Activated naive CD4-positive, alpha-beta T cell treated with Interleukin-2 at 50 U/mL for 16 hours (primary cell): ENCODE measurements at regions not wholly inside any gene's neighbourhood (a gene's known extent, or its start where the extent isn't known, plus 50 kb on each side); places are given as distances from the start of the nearest gene placed in this dataset.

Source experiments
- DNase-seq: peaks from one replicate; pipeline ENCODE4 v3.0.0-alpha.2; 2020

DNA sequence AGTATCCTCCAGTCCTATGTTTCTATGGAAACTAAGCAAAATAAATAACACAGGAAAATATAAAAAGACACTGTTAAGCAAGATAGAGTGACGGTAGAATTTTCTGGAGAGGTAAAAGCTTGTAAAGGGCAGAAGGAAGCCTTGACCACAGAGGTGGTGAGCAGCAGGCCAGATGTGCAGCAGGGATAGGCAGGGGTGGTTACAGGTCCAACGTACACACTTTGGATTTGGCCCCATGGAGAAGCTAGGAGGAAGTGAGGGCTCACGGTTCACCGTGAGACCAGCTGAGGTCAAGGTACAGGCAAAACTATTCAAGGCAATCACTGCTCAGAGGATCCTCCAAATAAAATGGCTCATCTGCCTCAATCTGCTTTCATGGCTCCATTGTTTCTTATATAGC, 242.8 kb downstream of the B3GLCT start:
- DNase-seq: no peak

DNA sequence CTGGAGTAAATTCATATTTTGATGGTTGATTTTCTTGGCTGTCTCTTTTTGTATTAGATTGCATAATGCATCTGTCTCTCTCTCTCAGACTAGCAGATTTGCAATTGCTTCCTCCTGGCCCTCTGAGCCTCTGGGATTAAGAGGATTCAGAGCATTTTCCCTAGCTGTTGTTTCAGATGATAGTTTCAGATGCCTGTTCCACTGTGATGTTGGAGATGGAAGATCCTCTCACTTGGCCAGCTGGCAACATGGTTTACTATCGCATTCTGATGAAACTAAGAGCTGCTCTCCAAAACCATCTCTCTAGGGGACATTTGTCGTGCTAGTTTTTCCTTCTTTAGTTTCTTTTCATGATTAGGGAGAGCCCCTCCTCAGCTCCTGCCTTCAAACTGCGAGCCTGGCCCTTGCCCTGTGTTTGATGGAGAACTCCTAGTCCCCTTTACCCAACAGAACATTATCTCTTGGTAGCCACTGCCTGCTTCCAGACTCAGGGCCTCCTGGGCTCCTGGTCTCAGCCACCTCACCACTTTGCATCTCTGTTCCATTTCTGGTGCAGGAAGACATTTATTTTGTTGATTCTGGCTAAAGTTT, 244.6 kb downstream of the B3GLCT start:
- no peak for DNase-seq

DNA sequence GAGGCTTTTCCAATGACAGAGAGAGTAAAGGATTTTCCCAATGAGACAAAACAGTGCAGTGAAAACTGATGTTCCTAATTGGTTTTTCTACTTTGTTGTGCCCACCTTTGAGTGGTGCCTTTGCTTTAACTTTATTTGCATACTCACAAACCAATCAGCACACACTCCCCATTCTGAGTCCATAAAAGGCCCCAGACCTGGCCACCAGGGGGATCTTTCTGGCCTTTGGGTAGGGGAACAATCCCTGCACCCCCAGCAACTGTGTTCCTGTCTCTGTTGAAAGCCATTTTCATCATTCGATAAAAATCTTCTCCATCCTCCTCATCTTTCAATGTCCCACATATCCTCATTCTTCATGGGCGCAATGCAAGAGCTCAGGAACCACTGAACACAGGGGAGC, 252.8 kb downstream of the B3GLCT start:
- no peak for DNase-seq

DNA sequence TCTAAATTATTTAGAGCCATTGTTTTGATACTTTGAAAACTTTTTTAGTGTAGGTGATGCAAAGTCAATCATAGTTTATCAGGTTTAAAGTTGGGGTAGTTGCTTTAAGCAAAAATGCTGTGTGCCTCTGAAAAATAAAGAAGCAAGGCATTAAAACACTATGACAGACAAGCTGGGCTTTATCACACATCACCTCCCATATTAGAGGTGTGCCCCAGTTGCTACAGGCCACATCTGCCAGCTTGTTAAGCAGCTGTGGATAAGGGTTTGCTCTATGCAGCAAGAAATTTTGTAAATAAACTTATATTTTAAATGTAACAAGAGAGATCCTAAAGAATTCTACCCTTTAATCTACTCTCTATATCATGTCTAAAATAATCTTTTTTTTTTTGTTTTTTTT, 255.8 kb downstream of the B3GLCT start:
- DNase-seq: no peak

DNA sequence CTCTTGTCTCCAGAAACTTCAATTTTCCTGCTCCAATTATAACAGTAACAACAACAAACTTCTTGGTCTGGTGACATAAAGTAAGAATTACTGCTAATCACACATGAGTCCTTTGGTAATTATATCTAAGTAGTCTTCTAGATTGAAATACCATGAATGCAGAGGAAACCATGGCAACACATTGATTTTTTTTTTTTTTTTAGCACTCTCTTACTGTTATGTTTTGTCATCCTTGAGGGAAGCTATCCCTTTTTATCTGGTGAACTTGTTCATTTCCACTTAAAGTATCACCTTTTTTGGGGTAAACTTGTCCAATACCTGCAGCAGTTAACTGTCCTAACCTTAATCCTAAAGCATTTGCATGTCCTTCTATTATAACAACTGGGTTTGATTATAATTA, 256.3 kb downstream of the B3GLCT start:
- no peak for DNase-seq

DNA sequence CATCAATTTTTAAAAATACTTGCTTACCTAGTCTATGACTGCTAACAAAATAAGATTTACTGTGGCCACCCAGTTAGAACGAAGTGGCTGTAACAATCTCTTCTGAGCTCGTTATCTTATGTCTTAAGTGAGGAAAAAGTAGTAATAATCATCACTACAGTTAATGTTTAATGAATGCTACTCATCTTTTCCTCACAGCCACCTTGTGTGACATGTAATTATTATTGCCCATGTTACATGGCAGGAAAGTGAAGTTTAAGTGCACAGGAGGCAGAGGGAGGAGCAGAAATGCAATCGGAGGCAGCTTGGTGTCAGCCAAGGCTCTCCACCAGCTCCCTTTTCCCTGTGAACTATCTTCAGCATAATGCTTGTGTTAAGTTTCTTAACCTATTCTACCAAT, 260.3 kb downstream of the B3GLCT start:
- no peak for DNase-seq

DNA sequence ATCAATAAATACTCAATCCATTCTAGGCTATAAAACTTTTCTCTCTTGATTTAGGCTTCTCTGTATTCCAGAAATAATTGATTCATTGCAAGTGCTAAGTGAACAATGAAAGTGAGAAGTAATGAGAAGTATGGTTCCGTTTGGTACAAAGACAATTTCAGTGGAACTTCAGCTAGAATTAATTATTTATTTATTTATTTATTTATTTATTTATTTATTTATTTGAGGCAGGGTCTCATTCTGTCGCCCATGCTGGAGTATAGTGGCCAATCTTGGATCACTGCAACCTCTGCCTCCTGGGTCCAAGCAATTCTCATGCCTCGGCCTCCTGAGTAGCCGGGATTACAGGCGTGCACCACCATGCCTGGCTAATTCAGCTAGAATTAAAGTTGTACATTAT, 262.1 kb downstream of the B3GLCT start:
- no peak for DNase-seq

DNA sequence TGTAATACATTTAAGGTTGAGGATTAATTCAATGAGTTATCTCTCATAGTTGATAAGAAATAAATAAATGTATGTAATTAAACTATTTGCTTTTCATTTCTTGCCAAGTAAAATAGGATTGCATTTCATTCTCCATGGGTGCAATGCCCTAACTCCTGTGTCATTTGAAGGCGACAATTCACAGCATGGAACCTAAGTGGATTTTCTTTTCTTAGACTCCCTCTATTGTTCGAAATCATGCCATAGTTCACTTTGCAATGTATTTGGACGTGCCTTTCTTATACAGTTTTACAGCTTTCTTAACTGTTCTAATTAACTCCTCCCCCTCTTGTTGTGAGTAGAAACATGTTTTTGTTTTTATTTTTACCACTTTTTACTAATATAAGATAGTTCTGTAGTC, 263.0 kb downstream of the B3GLCT start:
- no peak for DNase-seq

DNA sequence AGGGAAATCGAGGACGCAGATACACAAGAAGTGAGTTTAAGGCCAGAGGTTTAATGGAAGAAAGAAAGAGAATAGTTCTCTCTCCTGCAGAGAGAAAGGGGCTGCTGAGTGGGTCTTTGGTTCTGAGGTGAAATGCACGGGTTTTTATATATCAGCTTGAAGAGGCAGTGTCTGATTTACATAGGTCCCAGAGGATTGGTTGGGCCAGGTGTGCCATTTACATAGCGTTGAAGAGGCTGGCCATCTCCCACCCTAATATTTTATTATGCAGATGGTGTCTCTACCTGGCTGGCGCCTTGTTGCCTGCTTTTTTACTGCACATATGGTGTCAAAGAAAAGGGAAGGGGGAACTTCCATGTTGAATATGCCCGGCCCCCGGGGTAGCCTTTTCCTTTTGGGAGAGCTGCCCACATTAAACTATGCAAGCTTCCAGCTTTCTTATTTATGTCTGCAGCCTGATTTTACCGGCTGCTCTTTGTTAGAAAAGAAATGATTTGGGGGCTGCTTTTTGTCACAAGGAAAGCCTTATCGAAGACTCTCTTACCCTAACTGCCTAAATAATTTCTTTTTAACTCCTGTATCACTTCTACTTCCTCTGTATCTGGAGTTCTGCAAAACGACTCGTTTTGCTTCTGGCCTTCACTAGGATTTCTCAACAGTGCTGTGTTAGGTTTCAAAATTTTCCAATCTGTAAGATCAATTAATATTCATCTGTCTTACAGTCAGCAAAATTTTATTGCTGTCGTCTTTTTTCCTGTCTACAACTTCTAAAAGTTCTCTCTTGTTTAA, 268.5 kb downstream of the B3GLCT start:
- DNase-seq: no peak

DNA sequence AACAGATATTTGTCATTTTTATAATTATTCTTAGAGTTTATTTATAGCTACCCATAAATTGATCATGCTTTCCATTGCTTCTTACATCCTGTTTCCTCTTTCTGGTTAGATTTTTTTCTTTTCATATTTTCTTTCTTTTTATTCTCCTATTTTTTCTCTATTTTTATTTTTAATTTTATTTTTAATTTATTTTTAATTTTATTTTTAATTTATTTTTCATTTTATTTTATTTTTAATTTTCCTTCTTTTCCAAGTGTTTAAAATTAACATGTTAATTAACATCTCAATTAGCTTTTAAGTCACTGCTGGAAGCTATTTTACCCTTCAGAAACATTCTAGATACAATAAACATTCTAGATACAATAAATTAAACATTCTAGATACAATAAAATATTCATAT, 269.6 kb downstream of the B3GLCT start:
- no peak for DNase-seq

DNA sequence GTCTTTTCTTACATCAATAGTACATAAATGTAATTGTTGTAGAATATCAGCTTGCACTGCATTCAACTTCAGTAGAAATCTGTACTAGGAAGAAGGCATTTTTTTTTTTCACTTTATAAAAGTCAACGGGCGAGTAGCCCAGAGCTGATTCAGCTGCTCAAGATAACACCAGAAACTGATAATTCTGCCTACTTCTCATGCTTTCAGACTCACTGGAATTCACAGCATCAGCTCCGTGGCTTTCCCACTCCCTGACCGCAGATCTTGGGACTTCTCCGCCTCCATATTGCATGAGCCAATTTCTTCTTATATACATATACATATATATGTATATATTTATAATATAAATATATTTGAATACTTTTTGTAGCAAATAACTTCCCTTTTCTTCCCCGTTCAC, 263.1 kb upstream of the RXFP2 start:
- DNase-seq: no peak

DNA sequence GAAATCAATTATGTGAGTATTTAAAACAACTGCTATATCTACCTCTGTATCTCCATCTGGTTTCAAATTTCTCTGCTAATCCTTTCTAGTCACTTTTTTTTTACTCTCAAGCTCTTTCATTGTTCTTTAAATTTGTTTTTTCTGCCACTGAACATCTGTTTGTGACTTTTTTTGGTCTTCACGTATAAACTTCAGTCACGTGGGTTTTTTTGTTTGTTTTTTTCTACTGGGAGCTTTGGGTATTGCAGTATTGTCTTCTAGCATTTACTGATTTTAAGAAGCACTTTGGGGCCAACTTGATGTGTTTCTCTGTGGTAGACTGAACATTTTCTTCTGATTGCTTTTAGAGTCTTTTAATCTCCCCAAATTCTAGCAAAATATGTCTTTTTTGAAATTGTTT, 262.6 kb upstream of the RXFP2 start:
- DNase-seq: no peak

DNA sequence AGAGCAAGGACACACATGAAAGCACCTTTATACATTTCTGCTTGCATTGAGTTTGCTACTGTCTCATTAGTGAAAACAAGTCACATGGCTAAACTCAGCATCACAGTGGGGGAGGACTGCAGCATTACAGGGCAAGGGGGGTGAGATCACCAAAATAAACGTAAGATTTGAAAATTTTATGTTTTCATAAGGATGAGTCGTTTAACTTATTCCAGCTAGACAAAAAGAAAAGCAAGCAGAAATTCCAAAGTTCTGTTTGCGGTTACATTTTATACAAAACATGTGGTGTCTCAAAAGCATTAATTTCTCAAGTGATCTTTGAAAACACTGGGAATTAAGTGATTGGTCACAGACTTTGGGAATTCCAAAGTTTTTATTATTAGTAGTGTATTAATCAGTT, 261.4 kb upstream of the RXFP2 start:
- DNase-seq: no peak

DNA sequence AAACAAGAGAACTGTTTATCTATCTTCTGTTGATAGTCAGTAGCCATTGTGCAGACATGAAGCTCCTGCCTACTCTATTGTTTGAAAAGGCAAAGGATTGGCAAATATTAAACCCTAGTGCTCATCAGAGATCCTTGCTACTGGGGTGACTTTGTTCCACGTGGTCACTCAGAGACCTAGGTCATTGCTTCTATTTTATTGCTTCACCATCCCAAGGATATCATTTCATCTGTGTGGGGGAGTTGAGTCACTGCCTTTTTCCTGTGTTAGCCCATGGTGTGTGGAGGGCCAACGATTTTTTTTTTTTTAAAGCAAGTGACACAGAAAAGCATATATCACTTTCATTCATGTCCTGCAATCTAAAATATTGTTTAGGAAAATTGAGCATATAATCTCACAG, 254.1 kb upstream of the RXFP2 start:
- DNase-seq: no peak

DNA sequence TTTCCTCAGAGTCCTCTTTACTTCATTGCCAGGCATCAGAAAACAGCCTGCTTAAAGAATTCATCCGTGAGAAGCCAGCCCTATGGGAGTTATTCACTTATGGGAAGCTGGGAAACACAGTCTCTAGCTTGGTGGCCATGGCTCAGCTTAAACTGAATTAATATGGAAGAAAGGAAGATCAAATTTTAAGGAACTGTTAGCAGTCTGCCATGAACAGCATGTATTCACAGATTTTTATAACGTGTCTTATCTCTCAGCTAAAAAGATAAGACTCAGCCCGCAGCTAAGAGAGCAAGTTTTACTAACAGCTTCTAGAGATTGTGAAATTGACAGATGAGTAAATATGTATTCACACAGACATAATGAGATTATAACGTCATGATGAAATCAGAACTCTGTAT, 253.7 kb upstream of the RXFP2 start:
- DNase-seq: no peak

DNA sequence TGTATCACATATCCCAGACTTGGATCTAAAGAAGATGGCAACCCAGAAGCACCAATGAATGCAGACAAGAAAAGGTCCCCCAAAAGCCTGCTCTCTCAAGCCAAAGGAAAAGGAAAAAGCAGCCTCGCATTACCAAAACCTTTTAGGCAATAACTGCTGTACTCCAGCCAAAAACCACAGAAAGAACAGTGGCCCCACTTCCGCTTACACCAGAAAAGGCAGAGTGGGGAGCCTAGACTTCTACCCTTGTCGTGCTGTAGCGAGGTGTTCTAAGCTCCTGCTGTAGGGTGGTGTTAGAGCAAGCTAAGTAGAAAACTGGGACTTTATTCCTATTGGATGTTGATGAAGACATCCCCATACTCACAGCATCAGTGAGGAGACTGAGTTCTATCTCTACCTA, 244.0 kb upstream of the RXFP2 start:
- DNase-seq: no peak

DNA sequence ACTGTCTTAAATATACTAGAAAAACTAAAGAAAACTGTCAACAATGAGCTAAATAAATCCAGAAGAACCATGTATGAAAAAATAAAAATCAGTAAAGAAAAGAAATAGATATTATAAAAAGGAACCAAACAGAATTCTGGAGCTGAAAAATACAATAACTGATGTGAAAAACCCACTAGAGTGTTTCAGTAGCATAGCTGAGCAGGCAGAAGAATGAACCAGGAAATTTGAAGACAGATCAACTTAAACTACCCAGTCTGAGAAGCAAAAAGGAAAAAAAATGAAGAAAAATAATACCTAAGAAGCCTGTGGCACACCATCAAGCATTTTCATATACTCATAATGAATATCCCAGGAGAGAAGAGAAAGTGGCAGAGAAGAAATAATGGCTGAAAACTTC, 240.1 kb upstream of the RXFP2 start:
- DNase-seq: no peak

DNA sequence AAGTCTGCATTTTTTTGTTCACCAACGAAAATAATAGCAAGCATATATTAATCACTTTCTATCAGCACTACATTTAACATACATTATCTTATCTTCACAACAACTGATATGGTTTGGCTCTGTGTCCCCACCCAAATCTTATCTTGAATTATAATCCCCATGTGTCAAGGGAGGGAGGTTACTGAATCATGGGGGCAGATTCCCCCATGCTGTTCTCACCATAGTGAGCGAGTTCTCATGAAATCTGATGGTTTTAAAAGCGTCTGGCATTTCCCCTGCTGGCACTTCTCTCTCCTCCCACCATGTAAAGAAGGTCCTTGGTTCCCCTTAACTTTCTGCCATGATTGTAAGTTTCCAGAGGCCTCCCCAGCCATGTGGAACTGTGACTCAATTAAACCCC, 235.7 kb upstream of the RXFP2 start:
- DNase-seq: no peak

DNA sequence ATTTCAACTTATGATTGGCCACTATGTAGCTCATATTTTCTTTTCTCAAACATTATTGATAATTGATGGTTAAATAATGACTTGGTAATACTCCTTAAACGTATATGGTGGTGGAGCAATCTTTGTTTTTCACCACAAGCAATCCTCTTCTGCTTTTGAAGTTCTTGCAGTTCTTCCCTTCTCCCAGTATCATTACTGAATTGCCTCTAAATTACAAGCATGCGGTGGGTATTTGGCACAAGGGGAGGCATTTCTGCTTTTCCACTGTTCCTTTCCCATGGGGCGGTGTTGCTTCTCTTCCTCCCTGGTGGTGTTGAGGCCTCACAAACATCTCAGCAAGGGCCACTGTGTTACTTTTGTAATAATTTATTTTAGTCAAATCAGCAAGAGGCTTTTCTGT, 234.4 kb upstream of the RXFP2 start:
- DNase-seq: no peak

DNA sequence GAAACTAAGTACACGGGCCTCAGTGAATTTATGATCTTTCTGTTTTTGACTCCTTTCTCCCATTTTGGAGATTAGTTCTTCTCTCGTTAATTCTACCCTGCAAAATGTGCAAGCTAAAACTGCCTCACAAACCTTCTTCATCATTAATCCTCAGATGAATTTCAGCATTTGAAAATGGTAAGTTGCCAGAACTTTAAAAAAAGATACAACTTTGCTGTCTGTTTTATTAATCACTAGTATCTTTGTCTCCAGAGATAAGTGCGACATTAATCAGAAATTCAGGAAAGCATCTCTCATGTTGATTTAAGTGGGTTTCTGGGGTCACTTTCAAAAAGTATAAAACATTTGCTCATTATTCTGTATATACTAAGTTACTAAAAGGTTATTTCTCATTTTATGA, 227.0 kb upstream of the RXFP2 start:
- no peak for DNase-seq

DNA sequence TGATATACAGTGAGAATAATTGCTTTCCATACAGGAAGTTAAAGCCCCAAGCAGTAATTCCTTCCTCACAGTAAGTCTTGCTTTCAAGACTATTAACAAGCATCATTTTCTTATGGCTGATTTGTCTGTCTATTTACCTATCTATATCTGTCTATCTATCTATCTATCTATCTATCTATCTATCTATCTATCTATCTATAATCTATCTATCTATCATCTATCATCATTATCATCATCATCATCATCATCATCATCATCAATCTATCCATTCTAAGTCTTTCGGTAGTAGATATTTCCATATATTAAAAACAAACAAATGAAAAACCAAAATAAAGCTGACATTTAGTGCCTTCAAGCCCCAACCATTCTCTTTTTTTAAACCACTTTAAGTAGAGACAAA, 224.4 kb upstream of the RXFP2 start:
- DNase-seq: no peak

DNA sequence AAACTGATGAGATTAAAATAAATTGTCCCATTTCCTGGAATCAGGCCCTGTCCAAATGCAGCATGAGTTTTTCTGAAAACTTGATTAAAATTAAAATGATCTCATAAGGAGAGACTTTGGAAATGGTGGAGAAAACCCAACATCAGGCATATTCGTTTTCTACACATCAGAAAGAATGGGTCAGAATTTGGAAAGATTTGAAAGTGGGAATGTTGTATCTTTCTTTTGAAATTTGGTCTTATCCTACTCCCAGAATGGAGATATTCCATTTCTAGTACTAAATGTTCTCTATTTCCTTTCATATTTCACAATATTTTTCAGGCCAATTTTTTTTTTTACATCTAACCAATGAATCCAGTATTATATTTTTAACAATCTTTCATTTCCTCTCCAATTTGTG, 223.9 kb upstream of the RXFP2 start:
- no peak for DNase-seq

DNA sequence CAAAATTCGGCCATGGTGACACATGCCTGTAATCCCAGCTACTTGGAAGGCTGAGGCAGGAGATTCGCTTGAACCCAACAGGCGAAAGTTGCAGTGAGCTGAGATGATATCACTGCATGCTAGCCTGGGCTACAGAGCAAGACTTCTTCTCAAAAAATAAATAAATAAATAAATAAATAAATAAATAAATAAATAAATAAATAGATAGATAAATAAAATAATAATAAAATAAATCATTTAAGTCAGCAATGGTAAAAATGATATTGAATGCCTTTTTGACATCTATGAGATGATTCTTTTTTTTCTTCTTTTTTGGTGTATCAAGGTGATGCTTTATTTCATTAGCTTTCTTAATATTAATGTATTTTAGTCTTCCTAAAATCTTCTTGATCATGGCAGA, 221.7 kb upstream of the RXFP2 start:
- no peak for DNase-seq

DNA sequence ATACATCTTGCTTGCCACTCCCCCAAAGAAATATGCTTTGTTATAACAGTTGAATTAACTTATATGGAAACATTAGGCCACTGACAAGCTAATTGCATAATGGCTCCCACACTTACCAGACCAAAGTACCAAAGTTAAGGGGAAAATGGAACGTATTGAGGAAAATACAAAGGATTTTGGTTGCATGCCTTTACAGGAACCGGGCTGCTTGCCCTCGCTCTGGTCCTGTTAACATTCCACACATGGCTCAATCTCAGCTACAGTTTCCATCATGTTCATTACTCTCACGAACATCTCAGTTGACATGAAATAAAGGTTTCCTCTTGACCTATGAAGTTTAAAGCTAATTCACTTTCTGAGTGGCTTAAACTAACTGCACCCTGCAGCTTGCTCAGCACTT, 220.7 kb upstream of the RXFP2 start:
- DNase-seq: no peak

DNA sequence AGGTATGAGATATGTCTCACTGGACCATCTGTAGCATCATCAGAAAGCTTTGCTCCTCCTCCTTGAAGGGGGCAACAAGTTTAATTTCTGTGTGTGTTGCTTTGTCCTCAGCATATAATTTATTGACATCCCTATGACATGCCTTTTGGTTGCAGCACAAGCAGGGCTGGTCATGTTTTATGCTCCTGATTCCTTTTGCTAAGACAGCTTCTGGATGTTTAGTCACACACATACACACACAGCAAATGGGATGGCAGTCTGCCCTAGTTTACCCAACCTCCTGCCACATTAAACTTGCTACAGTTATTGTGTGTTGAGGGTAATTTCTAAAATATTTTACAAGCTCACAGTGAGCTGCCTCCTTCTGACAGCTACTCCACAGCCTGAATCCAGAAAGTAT, 217.9 kb upstream of the RXFP2 start:
- DNase-seq: no peak
